Bone marrow (tissue), 2 donors: ENCODE measurements at regions not wholly inside any gene's neighbourhood (a gene's known extent, or its start where the extent isn't known, plus 50 kb on each side); places are given as distances from the start of the nearest gene placed in this dataset.
"Not testable (repeated sequence)": the region's sequence is repeated elsewhere in the genome, so short reads cannot be mapped to it uniquely, and the experiment has no call there.

Source experiments
- DNase-seq, 2 donors: peaks; one replicate each; lab custom pipeline; 2025; lab: John Stamatoyannopoulos, UW

- DNase-seq: no peak
Observed at GRCh38 chr11:21930408-21930807, 262.5 kb upstream of the ANO5 start.

GRCh38 chr11:21931436-21932101 lies 261.3 kb upstream of the ANO5 start:
- no peak for DNase-seq

- no peak for DNase-seq
Observed at GRCh38 chr11:21933095-21933494, 259.8 kb upstream of the ANO5 start.

GRCh38 chr11:21944577-21944976 lies 248.3 kb upstream of the ANO5 start:
- no peak for DNase-seq

- DNase-seq: no peak
Observed at GRCh38 chr11:21948876-21949275, 244.0 kb upstream of the ANO5 start.

- DNase-seq: no peak
Observed at GRCh38 chr11:21949763-21950413, 243.0 kb upstream of the ANO5 start.

GRCh38 chr11:21963013-21963412 lies 229.9 kb upstream of the ANO5 start:
- DNase-seq: no peak

GRCh38 chr11:21965221-21965620 lies 227.7 kb upstream of the ANO5 start:
- DNase-seq: no peak

- DNase-seq: no peak
Observed at GRCh38 chr11:21968702-21969101, 224.2 kb upstream of the ANO5 start.

GRCh38 chr11:21969841-21970240 lies 223.0 kb upstream of the ANO5 start:
- DNase-seq: no peak

GRCh38 chr11:21975242-21975641 lies 217.6 kb upstream of the ANO5 start:
- DNase-seq: no peak

- DNase-seq: no peak
Observed at GRCh38 chr11:21976210-21976609, 216.7 kb upstream of the ANO5 start.

GRCh38 chr11:21983431-21983830 lies 209.5 kb upstream of the ANO5 start:
- no peak for DNase-seq

GRCh38 chr11:21986361-21986760 lies 206.5 kb upstream of the ANO5 start:
- DNase-seq: no peak

- DNase-seq: no peak
Observed at GRCh38 chr11:21987261-21987660, 205.6 kb upstream of the ANO5 start.

- no peak for DNase-seq
Observed at GRCh38 chr11:21988477-21988876, 204.4 kb upstream of the ANO5 start.

GRCh38 chr11:22001803-22002202 lies 191.1 kb upstream of the ANO5 start:
- DNase-seq: not testable (repeated sequence)

GRCh38 chr11:22006901-22007300 lies 186.0 kb upstream of the ANO5 start:
- DNase-seq: no peak

- DNase-seq: no peak
Observed at GRCh38 chr11:22031791-22032190, 161.1 kb upstream of the ANO5 start.

GRCh38 chr11:22037505-22037904 lies 155.4 kb upstream of the ANO5 start:
- DNase-seq: no peak

GRCh38 chr11:22041039-22041438 lies 151.8 kb upstream of the ANO5 start:
- DNase-seq: no peak

GRCh38 chr11:22042081-22042480 lies 150.8 kb upstream of the ANO5 start:
- DNase-seq: no peak

- no peak for DNase-seq
Observed at GRCh38 chr11:22044126-22044525, 148.8 kb upstream of the ANO5 start.

- no peak for DNase-seq
Observed at GRCh38 chr11:22049276-22049675, 143.6 kb upstream of the ANO5 start.
